ENCODE measurements at regions not wholly inside any gene's neighbourhood (a gene's known extent, or its start where the extent isn't known, plus 50 kb on each side); places are given as distances from the start of the nearest gene placed in this dataset.

DNA sequence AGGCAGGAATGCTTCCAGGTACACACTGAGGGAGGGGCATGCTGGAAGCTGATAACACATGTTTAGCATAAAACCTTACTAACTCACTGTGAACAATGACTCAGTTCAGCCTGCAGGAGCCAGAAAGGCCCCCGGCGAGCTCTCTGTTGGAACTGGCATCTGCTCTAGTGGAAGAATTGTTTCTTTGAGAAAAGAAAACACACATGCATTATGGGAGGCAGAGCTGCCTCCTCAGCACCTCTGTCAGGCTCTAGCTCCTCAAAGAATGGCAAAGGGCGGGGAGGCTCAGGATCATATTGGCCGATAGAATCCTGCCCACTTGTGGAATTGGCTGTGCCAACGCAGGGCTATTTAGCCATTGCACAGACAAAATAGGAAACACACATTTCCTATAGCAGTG, 338.3 kb downstream of the CXCL12 start:
- TF ChIP-seq, protein P1, sequence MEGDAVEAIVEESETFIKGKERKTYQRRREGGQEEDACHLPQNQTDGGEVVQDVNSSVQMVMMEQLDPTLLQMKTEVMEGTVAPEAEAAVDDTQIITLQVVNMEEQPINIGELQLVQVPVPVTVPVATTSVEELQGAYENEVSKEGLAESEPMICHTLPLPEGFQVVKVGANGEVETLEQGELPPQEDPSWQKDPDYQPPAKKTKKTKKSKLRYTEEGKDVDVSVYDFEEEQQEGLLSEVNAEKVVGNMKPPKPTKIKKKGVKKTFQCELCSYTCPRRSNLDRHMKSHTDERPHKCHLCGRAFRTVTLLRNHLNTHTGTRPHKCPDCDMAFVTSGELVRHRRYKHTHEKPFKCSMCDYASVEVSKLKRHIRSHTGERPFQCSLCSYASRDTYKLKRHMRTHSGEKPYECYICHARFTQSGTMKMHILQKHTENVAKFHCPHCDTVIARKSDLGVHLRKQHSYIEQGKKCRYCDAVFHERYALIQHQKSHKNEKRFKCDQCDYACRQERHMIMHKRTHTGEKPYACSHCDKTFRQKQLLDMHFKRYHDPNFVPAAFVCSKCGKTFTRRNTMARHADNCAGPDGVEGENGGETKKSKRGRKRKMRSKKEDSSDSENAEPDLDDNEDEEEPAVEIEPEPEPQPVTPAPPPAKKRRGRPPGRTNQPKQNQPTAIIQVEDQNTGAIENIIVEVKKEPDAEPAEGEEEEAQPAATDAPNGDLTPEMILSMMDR (IDR thresholded peaks at IDR 0.05): peak in 1 of 4 experiments; percentile 36
- TF ChIP-seq POLR2AphosphoS5 (IDR thresholded peaks at IDR 0.05) (no peak), POLR2A (IDR thresholded peaks at IDR 0.05) (no peak), EP300 (IDR thresholded peaks at IDR 0.05) (no peak)

Measured in gastroesophageal sphincter (tissue), 3 donors.